ENCODE measurements at regions not wholly inside any gene's neighbourhood (a gene's known extent, or its start where the extent isn't known, plus 50 kb on each side); places are given as distances from the start of the nearest gene placed in this dataset.
"Not testable (repeated sequence)": the region's sequence is repeated elsewhere in the genome, so short reads cannot be mapped to it uniquely, and the experiment has no call there.

DNA sequence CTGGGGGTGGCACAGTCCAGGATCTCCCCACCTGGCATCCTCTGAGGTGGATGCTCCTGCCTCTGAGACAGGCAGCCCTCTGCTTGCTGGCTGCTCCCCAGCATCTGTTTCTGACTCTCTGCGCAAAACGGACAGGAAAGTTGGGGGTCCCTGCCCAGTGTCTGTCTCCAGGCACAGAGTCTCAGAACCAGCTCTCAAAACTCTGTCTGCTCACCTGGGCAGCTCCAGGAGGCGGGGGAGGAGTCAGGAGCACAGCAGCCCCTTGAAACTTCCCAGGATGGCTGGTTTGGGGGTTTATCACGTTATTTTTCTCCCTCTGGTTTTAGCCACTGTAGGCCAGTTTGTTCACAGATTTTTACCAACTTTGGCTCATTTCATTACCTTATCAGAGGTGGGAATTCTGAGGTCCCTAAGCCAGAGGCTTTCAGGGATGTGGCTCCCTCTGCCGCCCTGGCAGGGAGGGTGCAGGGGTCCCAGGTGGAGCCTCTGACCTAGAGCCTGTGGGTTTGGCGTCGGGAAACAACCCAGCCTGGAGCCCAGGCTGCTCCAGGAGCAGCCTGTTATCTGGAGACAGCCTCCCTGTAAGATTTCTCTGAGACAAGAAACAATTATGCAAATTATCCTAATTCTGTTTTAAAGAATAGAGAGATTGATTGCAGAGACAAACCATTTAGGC lies 334.1 kb downstream of the CACNA1B start:
- H3K4me3 ChIP-seq (ENCODE audit: low read depth, low read length): not testable (repeated sequence)

DNA sequence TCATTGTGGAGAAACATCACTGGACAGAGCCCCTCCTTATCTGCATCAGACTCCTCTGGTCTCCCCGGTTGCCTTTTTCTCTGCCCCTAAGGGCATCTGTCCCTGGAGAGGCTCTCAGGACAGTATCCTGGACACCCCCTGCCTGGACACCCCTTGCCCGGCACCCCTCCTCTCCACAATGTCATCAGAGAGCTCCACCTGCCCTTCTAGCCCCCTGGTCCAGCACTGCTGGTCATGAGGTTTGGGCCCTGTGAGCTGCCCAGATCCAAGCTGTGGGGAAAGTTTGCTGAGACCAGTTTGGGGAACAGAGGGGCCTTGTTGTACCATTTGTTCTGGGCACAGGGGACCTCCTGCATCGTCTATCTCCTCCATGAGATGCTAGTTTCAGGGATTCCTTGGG lies 335.2 kb downstream of the CACNA1B start:
- not testable (repeated sequence) for DNase-seq (ENCODE audit: low read depth); H3K4me3 ChIP-seq (ENCODE audit: low read depth, low read length)

More for the DNA sequence above, 334.1 kb downstream of the CACNA1B start:
- DNase-seq (ENCODE audit: low read depth): not testable (repeated sequence)

DNA sequence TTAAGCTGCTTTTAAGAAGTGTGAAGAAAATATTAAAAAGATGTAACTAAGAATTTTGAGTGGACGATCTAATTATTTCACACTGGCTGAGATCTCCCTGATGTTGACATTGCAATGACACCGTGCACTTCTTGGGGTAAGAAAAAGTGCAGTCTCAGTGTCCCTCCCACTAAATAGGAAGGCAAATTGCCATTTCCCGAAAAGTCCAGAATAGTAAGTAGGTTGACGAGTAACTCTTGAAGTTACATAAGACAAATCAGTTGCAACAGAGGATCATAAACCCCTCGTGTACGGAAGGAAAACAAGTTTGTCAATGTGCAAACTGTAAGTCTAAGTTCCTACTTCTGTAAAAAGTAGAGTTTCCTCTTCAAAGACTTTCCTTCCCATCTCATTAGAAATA lies 336.2 kb downstream of the CACNA1B start:
- not testable (repeated sequence) for DNase-seq (ENCODE audit: low read depth); H3K4me3 ChIP-seq (ENCODE audit: low read depth, low read length)

DNA sequence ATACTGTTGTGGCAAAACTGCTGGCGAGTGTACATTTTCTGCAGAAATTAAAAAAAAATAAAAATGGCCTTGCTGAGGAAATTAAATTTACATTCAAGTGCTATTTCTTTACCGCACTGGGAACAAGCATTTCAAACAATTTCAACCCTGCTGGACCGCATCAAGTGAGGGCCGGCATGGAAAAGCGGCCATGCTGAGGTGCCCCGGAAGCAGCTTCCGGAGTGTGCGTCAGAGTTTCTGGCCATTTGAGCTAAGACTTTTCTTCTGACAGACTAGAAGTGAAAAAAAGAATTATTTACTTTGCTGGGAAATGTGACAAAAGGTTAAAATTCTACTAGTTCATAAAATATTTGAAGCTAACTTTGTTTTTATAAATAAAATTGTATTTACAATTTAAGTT lies 337.0 kb downstream of the CACNA1B start:
- H3K4me3 ChIP-seq (ENCODE audit: low read depth, low read length): not testable (repeated sequence)

DNA sequence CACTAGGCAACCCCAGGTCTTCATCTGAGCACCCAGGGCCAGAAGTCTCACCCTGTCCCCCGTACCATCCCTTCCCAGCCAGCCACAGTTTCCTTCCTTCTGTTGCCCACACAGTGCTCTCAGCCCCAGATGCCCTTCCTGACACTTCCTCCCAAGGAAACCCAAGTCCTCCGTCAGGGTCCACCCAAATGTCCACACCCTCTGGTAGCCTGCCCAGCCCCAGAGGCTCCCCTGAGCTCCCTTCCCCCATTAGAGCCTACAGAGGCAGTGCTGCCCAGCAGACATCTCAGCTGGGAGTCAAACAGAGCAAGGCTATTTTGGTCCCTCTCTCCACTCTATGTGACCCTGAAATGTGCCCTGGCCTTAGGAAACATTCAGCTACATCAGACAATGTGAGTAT lies 338.0 kb downstream of the CACNA1B start:
- not testable (repeated sequence) for DNase-seq (ENCODE audit: low read depth); H3K4me3 ChIP-seq (ENCODE audit: low read depth, low read length)

More for the DNA sequence above, 337.0 kb downstream of the CACNA1B start:
- not testable (repeated sequence) for DNase-seq (ENCODE audit: low read depth)

DNA sequence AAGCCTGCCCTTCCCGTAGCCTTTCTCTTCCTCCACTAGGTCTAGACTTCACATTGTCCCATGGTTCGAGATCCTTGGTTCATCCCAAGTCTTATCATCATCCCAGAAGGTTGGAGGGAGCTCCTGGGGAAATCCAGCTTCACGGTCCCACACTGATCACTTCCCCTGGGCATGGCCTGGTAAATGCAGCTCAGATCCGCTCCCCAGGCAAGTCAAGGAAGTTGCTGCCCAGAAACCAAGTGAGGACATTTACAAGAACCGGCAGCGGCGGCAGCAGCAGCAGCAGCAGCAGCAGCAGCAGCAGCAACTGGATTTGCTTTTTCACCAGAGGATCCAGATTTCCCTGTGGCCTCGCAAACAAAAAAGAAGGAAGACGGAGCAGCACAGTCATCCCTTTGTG lies 339.2 kb downstream of the CACNA1B start:
- not testable (repeated sequence) for H3K4me3 ChIP-seq (ENCODE audit: low read depth, low read length); DNase-seq (ENCODE audit: low read depth)

DNA sequence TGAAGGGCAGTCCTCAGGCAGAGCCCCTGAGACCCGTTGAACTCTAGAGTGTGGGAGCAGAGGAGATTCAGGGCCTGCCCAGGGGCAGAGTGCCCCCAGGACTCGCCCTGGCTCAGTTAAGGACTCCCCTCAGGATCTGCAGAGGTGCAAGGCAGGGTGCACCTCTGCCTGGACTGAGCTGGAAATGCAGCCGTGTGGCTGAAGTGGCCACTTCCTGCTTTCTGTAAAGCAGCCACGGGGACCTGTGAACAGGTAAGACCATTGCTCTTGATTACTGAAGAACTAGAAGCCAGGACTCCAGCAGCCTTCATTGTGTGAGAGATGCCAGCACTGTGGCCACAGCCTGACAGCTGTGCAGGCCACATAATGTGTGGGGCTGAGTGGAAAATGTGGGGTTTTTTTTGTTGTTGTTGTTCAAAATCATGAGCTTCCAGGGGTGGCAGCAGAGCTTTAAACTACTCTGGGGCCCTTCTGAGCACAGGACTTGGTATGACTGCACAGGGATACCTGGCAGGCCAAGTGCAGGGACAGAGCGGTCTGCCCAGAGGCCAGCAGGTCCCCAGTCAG lies 339.8 kb downstream of the CACNA1B start:
- H3K4me3 ChIP-seq (ENCODE audit: low read depth, low read length): not testable (repeated sequence)

DNA sequence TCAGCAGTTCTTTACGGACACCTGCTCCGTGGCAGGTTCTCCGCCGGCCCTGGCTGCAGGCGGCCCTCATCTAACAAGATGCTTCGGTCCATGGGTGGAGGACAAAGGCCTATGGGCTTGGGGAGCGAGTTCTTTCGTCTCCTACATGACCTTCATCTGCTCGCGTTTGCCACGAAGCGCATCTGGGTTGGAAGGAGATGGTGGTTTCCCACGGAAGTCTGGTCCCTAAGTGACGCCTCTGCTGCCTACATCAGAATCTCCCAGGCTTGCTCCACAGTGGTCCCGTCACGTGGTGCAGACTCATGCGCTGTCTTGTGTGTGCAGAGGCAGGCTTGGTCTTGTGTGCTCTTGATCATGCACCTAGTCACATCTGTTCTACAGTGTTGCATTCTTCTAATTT lies 341.7 kb downstream of the CACNA1B start:
- DNase-seq (ENCODE audit: low read depth); H3K4me3 ChIP-seq (ENCODE audit: low read depth, low read length): not testable (repeated sequence)

More for the DNA sequence above, 339.8 kb downstream of the CACNA1B start:
- not testable (repeated sequence) for DNase-seq (ENCODE audit: low read depth)

DNA sequence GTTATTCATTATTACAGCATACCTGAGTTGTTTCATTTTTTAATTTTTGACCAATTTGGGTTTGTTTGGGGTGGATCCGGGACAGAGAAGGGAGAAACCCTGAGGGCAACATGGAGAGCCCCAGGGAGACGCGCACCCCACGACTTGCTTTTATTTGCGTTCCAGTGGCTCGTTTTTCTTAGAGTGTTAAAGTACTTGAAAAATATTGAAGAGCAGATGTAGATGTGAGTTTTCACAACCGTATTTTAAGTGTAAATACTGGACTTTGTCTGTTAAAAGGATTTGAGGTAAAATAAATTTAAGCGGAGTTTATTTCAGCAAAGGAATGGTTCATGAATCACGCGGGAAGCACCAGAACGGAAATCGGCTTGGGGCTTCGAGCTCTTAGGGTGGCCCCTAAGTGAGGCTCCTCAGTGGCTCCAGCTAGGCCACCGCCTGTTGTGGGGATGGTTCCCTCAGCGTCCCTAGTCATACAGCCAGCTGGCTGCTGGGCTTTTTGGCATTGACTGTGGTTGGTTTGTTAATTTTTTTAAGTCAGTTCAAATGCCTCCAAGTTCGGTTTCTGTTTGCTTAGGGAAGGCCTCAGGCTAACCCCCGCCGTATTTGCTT lies 344.0 kb downstream of the CACNA1B start:
- H3K4me3 ChIP-seq (ENCODE audit: low read depth, low read length); DNase-seq (ENCODE audit: low read depth): not testable (repeated sequence)

DNA sequence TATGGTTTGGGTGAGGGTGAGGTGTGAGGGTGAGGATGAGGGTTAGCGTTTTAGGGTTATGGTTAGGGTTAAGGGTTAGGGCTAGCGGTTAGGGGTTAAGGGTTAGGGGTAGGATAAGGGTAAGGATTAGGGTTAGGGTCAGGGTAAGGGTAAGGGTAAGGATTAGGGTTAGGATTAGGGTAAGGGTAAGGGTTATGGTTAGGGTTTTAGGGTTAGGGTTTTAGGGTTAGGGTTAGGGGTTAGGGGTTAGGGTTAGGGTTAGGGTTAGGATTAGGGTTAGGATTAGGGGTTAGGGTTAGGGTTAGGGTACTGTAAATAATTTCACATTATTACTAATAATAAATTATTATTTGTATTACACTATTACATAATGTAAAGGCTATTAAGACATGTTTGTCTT lies 359.5 kb downstream of the CACNA1B start:
- H3K4me3 ChIP-seq (ENCODE audit: low read depth, low read length); DNase-seq (ENCODE audit: low read depth): not testable (repeated sequence)

DNA sequence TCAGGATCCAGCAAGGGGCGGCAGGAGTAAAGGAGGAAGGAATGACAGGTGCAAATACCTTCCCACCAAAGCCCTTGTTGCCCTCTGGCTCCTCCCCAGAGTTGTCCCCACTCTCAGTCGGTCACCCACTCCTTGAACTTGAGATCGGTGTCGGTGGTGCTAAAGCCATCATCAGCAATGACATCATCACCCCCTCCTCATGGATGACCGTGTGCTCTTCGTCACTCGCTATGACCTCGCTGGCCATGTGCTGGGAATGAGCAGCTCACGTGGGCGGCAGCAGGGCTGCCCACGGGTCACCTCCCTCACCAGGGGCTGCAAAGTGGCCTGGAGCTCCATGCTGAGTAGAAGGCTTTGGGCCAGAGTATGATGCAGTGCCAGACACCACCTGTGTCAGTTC lies 405.3 kb downstream of the CACNA1B start:
- not testable (repeated sequence) for DNase-seq (ENCODE audit: low read depth); H3K4me3 ChIP-seq (ENCODE audit: low read depth, low read length)
